GM21367 (cell line): ENCODE measurements at regions not wholly inside any gene's neighbourhood (a gene's known extent, or its start where the extent isn't known, plus 50 kb on each side); places are given as distances from the start of the nearest gene placed in this dataset.

ENCODE experiments used
- ATAC-seq: cut with Tn5 transposase; IDR thresholded peaks from one replicate; pipeline ENCODE4 v1.9.1; 2021; ENCODE audit not compliant: unreplicated experiment

DNA sequence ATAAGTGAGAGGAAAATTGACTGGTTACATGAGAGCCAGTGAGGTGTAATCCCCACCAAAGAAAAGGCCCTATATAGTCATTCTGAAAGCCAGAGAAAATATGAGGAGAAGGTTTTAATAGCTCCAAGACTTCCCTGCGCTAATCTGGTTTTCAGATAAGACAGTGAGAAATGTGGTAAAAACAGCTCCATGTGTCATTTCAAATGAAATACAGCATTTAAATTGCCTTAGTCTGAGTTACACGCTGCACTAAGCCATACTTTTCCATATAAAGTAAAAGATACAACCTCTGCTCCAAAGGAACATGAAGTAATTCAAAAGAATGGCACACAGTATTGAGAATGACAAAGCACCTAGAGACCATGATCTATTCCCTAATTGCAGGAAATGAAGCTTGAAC, 378.0 kb upstream of the PDE4D start:
- no peak for ATAC-seq

DNA sequence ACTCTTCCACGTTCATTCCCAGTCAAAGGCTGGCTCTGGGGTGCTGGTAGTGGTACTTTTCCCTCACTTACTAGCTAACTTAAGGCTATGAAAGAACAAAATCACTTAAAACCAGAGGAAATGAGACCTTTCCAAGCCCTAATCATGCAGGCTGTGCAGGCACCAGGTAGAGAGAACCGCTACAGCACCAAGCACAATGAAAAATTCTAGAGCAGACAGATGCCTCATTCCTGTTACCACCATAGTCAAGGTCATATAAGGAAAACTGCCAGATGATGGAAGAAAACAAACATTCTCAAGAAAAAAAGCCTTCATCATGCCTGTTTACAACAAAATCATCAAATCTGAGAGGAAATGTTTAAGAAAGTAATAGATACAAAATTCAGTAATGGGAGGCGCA, 374.4 kb upstream of the PDE4D start:
- ATAC-seq = no peak

DNA sequence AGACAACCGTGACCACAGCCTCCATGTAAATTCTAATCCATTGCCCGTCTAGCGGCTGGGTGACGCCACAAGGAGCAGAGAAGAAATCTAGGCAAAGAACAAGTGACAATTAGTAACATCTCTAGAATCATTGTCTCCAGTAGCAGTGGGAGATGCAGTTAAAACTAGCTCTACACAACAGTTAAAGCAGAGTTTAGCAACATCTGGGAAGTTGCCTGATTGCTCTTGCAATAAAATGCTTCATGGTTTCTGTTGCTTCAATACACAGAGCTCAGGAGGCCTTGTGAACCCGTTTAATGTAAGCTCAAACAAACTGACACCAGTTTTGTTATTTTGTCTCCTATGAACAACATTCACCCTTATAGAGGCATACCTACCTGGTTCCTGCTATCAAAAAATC, 369.8 kb upstream of the PDE4D start:
- no peak for ATAC-seq

DNA sequence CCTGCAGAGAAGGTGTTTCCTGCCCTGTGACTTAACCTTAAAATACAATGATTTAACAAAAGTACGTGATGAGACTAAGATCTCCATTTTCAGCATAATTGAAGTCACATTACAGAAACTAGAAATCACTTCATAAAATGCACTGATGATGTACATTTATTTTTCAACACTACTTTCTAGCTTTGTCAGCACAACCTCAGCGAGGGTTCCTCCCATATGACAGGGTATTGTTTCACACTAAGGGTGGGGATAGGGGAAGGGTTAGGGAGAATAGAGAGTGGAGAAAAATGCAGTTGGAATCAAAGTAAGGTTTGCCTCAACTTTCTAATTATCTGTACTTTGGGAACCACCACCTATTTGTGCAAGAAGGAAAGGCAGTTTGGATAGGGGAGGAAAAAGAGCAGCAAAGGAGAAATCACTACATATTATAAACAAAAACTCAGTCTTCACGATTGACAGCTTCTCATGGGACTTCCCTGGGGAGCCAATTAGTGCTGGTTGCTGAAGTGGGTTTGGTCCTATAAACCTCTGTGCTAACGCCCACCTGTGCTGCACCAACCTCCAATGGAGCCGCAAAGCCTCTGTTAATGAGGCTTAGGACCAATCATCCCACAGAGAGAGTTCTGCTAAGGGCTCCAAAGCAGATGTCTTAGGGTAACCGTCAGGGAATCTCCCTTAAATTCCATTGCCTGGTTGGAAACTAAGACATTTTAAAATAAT, 369.2 kb upstream of the PDE4D start:
- ATAC-seq = no peak

DNA sequence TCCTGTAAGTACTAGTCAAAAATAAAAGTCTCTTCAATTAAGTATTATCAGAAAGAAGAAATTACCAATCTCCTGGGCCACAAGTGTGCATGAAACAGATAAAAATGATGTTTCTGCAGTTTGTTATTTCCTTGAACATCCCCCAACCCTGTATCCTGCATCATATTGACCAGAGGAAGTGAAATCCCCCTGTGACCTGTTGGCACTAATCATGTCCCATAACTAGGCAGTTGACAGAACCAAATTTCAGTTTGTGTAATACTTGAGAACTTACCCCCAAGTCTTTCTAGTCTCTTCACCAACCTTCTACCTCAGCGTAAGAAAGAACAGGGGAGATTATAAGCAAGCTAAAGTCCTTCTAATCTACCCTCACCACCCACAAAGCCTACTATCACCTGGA, 368.2 kb upstream of the PDE4D start:
- ATAC-seq = no peak

DNA sequence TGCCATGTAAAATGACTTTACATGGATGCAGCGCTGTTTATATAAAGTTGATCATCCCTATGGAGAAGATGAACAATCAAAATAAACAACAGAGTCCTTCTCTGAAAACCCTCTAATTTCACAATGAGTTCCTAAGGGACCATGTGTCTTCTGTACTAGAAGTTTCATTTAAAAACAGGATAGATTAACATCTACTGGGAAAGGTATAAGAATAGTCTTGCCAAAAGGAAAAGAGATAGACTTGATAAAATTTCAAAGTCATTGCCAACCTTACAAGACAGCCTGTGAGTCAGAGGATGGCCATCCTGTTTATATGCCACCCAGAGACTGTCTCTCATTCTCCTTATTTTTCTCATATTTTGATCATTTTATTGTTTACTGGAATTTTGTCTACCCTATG, 367.1 kb upstream of the PDE4D start:
- ATAC-seq = no peak

DNA sequence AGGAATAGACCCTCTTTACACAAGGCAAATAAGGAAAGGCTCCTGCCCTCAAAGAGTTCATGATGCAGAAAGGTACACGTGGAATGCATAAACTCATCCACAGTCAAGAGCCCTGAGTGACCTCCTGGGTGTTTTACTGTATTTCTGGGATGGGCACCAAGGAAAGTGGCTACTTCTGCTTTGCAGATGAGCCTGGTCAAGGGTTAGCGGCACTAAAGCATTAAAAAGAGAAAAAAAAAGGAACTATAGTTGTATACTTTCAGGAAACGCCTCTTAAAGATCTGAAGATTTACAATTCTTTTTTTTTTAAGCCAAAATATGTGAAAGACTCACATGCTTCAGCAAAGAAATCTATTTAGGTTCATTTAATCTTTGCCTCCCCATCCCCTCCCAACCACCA, 366.2 kb upstream of the PDE4D start:
- ATAC-seq = no peak

DNA sequence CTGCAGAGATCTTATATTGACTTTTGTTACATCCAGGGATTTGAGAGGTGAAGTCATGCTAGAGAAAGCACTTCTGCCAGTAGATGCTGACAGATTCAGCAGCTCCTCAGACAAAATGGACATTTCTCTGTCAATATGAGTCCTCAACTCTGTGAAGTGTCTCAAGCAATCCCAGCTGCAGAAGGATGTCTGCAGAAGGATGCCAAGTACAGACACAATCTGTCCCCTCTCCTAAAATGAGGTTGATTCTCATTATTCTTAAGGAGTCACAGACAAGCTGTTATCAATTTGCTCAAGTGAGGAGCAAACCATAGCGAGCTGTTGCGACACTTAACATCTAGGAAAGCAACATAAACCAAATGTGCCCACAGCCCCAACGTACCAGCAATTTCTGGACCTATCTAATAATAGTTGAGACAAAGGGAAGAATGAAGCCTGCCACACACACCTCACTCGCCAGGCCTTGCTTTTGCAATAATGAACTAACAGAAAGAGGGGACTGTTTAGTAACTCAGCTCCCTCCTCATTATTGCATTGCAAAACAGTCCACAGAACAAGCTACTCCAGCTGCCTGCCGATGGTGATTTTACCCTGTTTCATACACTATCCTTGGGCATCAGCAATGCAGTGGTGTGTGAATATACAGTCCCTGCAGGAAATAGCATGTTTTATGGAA, 364.2 kb upstream of the PDE4D start:
- ATAC-seq = no peak

DNA sequence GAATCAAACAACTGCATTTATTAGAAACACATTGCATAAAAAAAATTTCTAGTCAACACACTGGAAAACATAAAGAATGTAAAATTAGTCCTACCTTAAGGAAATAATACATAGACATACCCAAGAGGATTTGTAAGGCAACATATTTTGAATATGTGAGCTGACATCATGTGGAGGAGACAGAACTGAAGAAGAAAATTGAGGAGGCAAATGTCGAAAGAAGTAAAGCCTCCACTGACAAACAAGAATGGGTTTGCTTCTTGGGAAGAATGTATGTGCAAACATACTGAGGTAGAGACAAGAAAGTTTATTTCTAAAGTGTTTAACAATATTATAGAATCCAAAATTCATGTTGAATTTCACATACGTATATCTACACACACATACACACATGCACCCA, 363.0 kb upstream of the PDE4D start:
- no peak for ATAC-seq

DNA sequence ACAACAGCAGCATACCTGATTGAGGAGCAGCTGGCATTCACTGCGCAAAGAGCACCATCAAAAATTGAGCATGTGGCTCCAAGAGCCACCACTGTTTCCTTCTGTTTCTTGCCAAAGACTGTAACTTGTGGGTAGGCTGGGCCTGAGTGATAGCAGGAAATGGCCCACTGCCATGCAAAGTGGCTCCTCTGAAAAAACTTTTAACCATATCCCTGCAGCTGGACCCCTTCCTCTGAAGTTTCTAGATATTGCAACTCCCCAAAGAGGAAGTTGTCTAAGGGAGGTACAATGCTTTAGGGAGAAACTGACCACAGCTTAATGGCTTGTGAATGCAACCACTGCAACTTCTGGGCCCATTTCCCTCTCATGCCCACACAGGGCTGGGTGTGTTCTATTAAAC, 355.4 kb upstream of the PDE4D start:
- peak; percentile 98 for ATAC-seq

DNA sequence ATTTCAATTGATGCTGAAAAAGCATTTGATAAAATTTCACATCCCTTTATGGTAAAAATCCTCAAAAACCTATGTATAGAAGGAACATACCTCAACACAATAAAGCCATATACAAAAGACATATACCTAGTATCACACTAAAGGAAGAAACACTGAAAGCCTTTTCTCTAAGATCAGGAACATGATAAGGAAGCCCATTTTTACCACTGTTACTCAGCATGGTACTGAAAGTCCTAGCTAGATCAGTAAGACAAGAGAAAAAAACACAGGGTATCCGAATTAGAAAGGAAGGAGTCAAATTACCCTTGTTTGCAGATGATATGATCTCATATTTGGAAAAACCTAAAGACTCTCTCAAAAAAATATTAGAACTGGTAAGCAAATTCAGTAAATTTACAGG, 350.2 kb upstream of the PDE4D start:
- no peak for ATAC-seq

DNA sequence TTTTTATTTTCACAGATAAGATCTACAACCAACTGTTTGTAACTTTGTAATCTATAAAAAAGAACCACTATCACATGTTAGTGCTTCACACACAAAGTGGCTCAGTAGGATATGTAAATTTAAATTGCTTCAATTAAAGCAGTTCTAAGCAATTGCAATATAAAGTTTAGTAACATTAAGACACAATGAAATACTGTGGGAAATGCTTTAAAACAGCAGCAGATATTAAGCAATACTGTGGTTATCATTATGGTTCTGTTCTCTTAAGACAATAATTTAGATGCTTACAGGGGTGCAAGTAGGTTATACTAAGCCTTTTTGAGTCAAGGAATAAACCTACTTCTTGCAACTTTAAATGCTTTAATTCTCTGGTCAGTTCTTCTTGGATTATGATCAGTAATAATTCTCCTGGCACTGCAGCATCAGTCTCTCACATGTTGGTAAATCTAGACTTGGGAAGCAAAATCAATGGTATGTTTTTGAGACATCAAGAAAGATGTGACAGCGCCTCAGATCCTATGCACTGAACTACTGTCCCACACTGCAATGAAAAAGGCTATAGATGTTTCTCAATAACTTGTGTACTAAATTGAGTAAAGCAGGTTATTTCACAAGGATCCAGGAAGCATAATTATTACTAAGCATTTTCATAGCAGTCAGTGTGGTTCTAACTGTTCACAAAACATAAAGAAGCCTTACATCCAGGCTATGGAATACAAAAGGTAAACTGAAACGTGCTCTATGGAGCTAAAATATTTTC, 338.7 kb upstream of the PDE4D start:
- no peak for ATAC-seq

DNA sequence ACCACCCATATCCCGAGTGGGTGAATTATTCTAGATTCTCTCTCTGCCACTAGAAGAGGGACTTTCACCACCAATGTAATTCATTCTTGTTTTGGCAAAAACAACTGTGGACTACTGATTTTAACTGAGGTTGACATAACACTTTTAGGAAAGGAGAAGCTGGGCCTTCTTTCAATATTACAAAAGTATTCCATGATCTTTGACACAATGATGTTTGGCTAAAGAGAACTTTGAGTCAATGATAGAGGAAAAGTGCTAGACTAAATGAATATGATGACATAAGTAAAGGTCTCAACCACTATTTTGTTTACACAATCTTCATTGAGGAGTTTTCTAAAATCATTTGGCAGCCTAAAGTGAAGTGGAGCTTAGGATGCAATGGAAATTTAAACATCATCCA, 336.9 kb upstream of the PDE4D start:
- no peak for ATAC-seq

DNA sequence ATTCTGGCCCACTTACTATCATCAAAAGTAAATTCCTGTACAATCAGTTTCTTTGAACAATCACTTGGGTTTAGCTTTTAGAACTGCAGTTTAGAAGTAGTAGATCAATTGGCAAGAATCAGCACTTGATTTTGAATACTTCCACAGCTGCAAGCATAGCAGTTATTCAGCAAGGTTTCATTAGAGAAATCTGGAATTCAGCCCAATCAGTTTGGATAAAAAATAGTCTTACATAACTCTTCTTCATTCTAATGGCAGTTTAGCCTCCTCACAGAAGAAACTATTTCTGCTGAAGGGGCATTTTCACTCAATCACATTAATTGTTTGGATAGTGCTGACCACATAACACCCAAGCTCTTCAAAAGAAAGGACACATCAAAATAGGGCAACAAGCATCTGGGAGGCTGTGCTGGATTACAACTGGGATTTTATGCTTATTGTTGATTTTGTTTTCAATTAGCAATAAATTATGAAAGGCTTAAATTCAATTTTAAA, 336.2 kb upstream of the PDE4D start:
- ATAC-seq = no peak

DNA sequence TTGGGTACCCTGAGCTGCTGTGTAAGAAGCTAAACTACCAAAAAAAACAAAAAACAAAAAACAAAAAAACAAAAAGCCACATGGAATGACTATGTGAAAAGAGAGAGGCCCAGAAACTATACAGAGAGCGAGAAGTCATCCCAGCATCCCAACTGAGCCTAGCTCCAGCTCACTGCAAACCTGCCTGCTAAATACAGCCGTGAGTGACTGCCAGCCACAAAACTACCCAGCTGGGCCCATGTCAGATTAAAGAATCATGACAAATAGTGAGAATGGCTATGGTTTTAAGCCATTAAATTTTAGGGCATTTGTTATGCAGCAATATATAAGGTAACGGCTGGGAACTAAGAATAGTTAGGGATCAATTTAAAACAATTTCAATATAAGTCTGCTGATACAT, 335.1 kb upstream of the PDE4D start:
- no peak for ATAC-seq

DNA sequence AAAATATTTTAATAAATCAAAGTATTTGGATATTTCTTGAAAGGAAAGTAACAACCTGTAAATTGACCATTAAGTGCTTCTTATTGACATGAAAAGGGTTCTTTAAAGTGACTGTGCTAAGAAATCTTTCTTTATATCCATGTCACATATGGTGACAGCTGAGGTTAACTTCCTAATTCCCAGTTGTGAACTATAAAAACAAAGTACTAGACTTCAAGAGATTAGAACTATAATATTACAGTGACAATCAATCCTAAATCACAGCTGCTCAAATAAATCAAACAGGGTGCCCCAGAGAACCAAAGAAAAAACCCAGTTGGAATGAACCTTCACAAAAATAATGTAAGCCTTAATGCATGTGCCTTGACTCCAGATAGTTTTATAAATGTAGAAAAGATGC, 332.6 kb upstream of the PDE4D start:
- ATAC-seq = no peak

DNA sequence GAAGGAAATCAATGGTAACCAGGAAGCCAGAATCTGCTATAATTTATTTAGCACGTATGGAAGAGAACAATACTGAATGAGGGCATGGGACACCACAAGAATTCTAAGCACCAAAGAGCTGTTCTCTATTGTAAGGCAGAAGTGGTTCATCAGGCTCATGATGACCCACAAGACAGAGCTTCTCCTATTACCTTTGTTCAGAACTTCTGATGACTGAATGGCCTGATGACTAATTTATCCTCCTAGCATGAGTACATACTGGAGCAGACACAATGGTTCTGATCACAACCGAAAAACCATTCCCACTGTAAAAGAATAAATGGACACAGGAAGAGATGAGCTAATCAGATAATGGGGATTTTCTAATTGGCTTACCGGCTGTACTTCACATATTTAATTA, 329.8 kb upstream of the PDE4D start:
- no peak for ATAC-seq

DNA sequence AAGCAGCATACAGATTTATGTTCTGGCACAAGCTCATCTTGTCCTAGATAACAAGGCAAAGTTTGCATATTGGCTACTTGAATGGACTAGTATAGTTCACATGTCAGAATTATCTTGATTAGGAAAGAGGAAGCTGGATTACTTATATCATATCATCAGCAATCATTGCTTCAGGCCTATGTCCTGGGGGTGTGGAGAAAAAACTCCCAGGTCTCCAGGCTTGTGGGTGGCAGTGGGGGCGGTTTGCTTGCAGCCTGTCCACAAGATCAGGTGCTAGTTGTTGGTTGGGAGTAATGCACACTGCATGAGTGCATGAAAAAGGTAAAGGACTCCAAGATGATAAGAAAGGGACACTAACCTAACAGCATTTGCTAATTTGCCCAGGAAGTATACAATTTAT, 326.4 kb upstream of the PDE4D start:
- ATAC-seq = no peak

DNA sequence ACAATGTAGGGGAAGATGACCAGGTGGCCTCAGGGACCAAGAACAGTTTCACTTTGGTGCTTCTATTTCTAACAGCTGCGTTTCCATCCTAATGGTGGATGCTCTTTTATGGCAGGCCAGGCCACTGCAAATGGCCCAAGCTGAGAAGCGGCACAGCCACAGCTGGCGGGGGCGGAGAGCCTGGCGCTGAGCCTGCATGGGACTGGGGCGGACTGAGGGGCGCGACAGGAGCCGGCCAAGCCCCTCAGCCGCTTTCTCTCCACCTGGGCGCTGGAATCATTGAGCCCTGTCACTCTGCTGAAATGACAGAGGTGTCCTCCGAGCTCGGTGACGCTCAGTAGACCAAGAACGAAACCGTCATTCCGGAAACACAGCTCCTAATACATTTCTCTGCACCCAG, 317.3 kb upstream of the PDE4D start:
- ATAC-seq = no peak

DNA sequence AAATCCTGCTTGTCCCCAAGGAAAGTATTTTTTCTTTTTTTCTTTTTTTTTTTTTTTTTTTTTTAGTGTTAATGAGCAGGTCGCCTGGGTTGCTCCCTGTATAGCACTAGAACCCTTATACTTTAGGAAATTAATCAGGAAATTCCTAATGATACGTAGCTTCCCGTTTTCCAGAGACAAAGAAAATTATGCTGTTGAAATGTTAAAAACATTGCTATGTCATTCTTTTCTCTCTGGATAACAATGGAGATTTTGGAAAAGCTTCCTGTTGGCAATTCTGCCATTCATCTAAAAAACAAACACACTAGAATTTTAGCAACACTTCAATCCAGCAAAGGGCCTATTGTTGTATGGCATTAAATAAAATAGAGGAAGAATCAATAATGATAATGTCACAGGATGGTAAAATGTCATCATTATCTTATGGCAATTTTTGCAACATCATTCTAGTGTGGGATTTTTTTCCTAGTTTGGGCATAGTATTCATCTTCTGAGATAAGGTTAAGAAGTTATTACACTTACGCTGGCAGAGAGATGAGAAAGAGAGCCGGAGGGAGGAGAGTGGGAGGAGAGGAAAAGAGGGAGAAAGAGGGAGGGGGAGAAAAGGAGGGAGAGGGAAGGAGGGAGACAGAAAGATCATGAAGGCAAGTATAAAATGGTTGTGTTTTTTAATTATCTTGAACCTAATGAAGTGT, 315.8 kb upstream of the PDE4D start:
- ATAC-seq = no peak

DNA sequence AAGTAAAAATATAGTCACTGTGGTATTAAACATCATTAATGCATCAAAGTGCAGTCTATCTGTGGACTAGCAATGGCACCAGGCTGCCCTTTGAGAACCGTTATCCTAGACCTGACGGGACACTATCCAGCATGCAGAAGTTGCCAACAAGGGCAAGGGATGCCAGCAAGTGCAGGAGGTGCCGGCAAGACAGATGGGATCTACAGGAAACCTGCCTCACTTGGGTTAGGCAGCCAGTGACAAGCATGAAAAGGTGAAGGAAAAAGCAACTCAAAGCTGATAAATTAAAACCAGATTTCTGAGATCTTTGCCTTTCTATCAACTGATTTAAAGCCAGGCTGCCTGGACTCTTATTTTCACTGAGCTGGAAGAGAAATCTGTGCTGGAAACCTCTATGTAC, 315.2 kb upstream of the PDE4D start:
- ATAC-seq = no peak

DNA sequence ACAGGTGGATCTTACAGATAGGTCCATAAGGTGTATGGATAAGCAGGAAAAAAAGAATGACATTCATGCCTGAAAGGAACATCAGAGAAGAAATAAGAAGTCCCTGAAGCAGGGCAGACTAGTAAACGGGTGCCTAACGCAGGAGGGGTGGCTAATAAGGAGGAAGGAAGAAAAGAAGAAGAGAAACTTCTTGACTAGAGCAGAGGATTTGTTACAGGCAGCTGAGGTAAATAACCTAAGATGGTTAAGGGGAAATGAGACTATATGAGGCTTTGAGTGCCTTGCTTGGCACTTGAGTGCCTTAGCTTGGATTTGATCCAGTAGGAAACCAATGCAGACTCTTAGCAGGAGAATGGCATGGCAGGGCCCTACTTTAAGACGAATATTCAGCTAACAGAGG, 313.5 kb upstream of the PDE4D start:
- ATAC-seq = peak; percentile 96
